Lower lobe of right lung (tissue), 2 donors: ENCODE measurements at regions not wholly inside any gene's neighbourhood (a gene's known extent, or its start where the extent isn't known, plus 50 kb on each side); places are given as distances from the start of the nearest gene placed in this dataset.
"Not testable (repeated sequence)": the region's sequence is repeated elsewhere in the genome, so short reads cannot be mapped to it uniquely, and the experiment has no call there.

ENCODE experiments used
- ATAC-seq, 2 donors: fragments of 200-7000 bp; cut with Tn5 transposase; one replicate each; pipeline ENCODE4 v1.9.1; 2020 to 2022; ENCODE audit warnings: mild to moderate bottlenecking in 2 of 2, moderate library complexity in 2 of 2
- DNase-seq: peaks from one replicate; pipeline ENCODE4 v3.0.0-alpha.2; 2020
- H3K27ac ChIP-seq: fragments of 200-600 bp; one replicate; pipeline ENCODE4 v1.8.0; 2022
- H3K27me3 ChIP-seq: fragments of 200-600 bp; one replicate; pipeline ENCODE4 v1.8.0; 2022; ENCODE audit warnings: low read depth
- H3K36me3 ChIP-seq: fragments of 200-600 bp; one replicate; pipeline ENCODE4 v1.8.0; 2022; ENCODE audit warnings: mild to moderate bottlenecking
- H3K4me1 ChIP-seq: fragments of 200-600 bp; one replicate; pipeline ENCODE4 v1.8.0; 2022
- H3K4me3 ChIP-seq: fragments of 200-600 bp; one replicate; pipeline ENCODE4 v1.8.0; 2022; ENCODE audit warnings: mild to moderate bottlenecking
- H3K9me3 ChIP-seq: fragments of 200-600 bp; one replicate; pipeline ENCODE4 v1.8.0; 2022
- intact Hi-C: fragments of 100-400 bp; cut with DNase I; formaldehyde crosslinking; loops from one replicate; pipeline ENCODE4 v1.11.0; 2022
- TF ChIP-seq, protein P1 (sequence below): fragments of 200-600 bp; IDR thresholded peaks from one replicate; pipeline ENCODE4 v1.8.0; 2022; ENCODE audit warnings: antibody characterized with exemption, mild to moderate bottlenecking
- donor health status: DM: no; HTN: yes; CAD: no; lungs with severe emphysema.

- Histone ChIP-seq H3K4me3 (no peak overlapping the region), H3K27me3 (no peaks in the 10 kb centered on the region), H3K9me3 (peaks cover 3% of the 10 kb centered on the region), H3K36me3 (no peaks in the 10 kb centered on the region), H3K4me1 (no peaks in the 10 kb centered on the region), H3K27ac (no peak overlapping the region)
- ATAC-seq (no peak), DNase-seq (no peak)
- TF ChIP-seq, protein P1, sequence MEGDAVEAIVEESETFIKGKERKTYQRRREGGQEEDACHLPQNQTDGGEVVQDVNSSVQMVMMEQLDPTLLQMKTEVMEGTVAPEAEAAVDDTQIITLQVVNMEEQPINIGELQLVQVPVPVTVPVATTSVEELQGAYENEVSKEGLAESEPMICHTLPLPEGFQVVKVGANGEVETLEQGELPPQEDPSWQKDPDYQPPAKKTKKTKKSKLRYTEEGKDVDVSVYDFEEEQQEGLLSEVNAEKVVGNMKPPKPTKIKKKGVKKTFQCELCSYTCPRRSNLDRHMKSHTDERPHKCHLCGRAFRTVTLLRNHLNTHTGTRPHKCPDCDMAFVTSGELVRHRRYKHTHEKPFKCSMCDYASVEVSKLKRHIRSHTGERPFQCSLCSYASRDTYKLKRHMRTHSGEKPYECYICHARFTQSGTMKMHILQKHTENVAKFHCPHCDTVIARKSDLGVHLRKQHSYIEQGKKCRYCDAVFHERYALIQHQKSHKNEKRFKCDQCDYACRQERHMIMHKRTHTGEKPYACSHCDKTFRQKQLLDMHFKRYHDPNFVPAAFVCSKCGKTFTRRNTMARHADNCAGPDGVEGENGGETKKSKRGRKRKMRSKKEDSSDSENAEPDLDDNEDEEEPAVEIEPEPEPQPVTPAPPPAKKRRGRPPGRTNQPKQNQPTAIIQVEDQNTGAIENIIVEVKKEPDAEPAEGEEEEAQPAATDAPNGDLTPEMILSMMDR, result no peak
- intact Hi-C loops, result no loop called here
Measured at GRCh38 chr3:95826419-95826818, 988.0 kb upstream of the EPHA6 start.

DNA sequence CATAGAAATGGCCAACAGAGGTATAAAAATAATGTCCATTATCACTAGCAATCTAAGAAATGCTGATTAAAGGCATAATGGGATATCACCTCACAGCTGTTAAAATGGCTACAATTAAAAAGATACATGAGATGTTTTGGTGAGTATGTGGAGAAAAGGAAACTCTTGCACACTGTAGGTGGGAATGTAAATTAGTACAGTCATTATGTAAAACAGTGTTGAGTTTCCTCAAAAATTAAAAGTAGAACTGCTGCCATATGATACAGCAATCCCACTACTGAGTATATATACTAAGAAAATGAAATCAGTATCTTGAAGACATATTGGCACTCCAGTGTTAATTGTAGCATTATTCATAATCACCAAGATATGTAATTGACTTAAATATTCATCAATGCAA lies 982.2 kb upstream of the EPHA6 start:
- DNase-seq, result no peak
- Histone ChIP-seq H3K4me1 (no peaks in the 10 kb centered on the region), H3K36me3 (no peaks in the 10 kb centered on the region), H3K27ac (no peak overlapping the region), H3K9me3 (peaks cover 3% of the 10 kb centered on the region), H3K27me3 (no peaks in the 10 kb centered on the region), H3K4me3 (no peak overlapping the region)
- intact Hi-C loops, result no loop called here
- no peak for ATAC-seq
- TF ChIP-seq, protein P1, result no peak

GRCh38 chr3:95860628-95861027 lies 953.8 kb upstream of the EPHA6 start:
- H3K4me1 ChIP-seq, DNase-seq, H3K36me3 ChIP-seq, H3K27ac ChIP-seq, H3K9me3 ChIP-seq, H3K27me3 ChIP-seq, H3K4me3 ChIP-seq, ATAC-seq, intact Hi-C loops: not testable (repeated sequence)

- H3K4me1 ChIP-seq, result no peaks in the 10 kb centered on the region
- H3K27me3 ChIP-seq, result no peaks in the 10 kb centered on the region
- H3K36me3 ChIP-seq, result no peaks in the 10 kb centered on the region
- H3K27ac ChIP-seq, result no peak overlapping the region
- ATAC-seq (no peak), DNase-seq (no peak)
- intact Hi-C loops, result no loop called here
- TF ChIP-seq, protein P1, result no peak
- no peak overlapping the region for H3K4me3 ChIP-seq
- H3K9me3 ChIP-seq, result no peaks in the 10 kb centered on the region
Measured at GRCh38 chr3:95883801-95884200, 930.6 kb upstream of the EPHA6 start.

DNA sequence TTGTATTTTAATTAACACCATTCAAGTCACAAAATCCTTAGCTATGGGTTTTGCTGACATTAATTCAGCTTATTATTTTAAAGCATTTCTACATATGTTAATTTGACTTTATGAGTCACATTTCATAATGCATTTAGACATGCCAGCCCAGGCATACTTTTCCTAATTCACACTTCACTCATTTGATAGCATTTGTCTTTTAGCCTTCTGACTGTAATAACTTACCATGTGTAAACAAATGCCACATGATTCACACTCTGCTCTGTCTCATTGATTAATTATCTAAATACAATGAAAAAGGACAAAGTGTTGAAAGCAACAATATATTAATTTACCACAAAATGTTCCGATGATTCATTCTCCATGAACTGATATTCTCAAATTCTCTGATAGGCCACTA lies 927.8 kb upstream of the EPHA6 start:
- H3K4me3 ChIP-seq, result no peak overlapping the region
- ATAC-seq (no peak), DNase-seq (no peak)
- no peaks in the 10 kb centered on the region for H3K27me3 ChIP-seq
- no peaks in the 10 kb centered on the region for H3K4me1 ChIP-seq
- intact Hi-C loops, result no loop called here
- no peaks in the 10 kb centered on the region for H3K9me3 ChIP-seq
- H3K27ac ChIP-seq, result no peak overlapping the region
- H3K36me3 ChIP-seq, result no peaks in the 10 kb centered on the region
- TF ChIP-seq, protein P1, result no peak

DNA sequence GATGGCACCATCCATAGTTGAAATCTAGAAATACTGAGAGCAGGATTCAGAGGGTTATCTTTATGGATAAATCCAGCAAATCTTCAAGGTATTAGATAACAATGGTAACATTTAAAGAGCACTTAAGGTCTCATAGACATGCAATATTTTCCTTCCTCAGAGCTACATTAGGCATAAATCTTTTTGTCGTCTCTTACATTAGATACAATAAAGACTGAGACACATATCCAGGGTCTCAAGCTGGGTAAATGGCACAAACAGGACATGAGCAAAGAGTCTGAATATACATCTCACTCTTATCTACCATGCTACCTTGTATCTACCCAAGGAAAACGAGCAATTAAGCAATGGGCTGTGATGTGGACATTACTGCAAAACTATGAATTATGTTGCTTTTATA lies 927.3 kb upstream of the EPHA6 start:
- intact Hi-C loops, result no loop called here
- DNase-seq (no peak), ATAC-seq (no peak)
- no peaks in the 10 kb centered on the region for H3K9me3 ChIP-seq
- no peaks in the 10 kb centered on the region for H3K27me3 ChIP-seq
- no peak overlapping the region for H3K27ac ChIP-seq
- H3K4me3 ChIP-seq, result no peak overlapping the region
- no peaks in the 10 kb centered on the region for H3K36me3 ChIP-seq
- H3K4me1 ChIP-seq, result no peaks in the 10 kb centered on the region
- TF ChIP-seq, protein P1, result no peak
